GM19035 (cell line): ENCODE measurements at regions not wholly inside any gene's neighbourhood (a gene's known extent, or its start where the extent isn't known, plus 50 kb on each side); places are given as distances from the start of the nearest gene placed in this dataset.
"Not testable (repeated sequence)": the region's sequence is repeated elsewhere in the genome, so short reads cannot be mapped to it uniquely, and the experiment has no call there.

Experiments used
- ATAC-seq: cut with Tn5 transposase; IDR thresholded peaks from one replicate; pipeline ENCODE4 v1.9.1; 2021; ENCODE audit not compliant: unreplicated experiment

GRCh38 chr1:8230292-8230621 lies 87.7 kb upstream of the SLC45A1 start:
- ATAC-seq: no peak

GRCh38 chr1:8228253-8228652 lies 89.7 kb upstream of the SLC45A1 start:
- no peak for ATAC-seq

DNA sequence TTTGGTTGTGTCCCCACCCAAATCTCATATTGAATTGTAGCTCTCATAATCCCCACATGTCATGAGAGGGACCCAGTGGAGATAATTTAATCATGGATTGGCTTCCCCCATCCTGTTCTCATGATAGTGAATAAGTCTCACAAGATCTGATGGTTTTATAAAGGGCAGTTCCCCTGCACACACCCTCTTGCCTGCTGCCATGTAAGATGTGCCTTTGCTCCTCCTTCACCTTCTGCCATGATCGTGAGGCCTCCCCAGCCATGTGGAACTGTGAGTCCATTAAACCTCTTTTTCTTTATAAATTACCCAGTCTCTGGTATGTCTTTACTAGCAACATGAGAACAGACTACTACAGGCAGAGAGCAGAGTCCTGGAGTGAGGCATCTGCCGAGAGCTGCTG lies 90.2 kb upstream of the SLC45A1 start:
- ATAC-seq: not testable (repeated sequence)

- ATAC-seq: no peak
Measured at GRCh38 chr1:8226747-8227146, 91.2 kb upstream of the SLC45A1 start.

- ATAC-seq: not testable (repeated sequence)
Measured at GRCh38 chr1:8226024-8226423, 91.9 kb upstream of the SLC45A1 start.

GRCh38 chr1:8223526-8223925 lies 94.4 kb upstream of the SLC45A1 start:
- no peak for ATAC-seq

GRCh38 chr1:8222789-8223188 lies 95.1 kb upstream of the SLC45A1 start:
- ATAC-seq: no peak

GRCh38 chr1:8219530-8219929 lies 98.4 kb upstream of the SLC45A1 start:
- no peak for ATAC-seq

- no peak for ATAC-seq
Measured at GRCh38 chr1:8218351-8219092, 99.4 kb upstream of the SLC45A1 start.

GRCh38 chr1:8217809-8218208 lies 100.1 kb upstream of the SLC45A1 start:
- ATAC-seq: no peak

- no peak for ATAC-seq
Measured at GRCh38 chr1:8217011-8217711, 100.8 kb upstream of the SLC45A1 start.

DNA sequence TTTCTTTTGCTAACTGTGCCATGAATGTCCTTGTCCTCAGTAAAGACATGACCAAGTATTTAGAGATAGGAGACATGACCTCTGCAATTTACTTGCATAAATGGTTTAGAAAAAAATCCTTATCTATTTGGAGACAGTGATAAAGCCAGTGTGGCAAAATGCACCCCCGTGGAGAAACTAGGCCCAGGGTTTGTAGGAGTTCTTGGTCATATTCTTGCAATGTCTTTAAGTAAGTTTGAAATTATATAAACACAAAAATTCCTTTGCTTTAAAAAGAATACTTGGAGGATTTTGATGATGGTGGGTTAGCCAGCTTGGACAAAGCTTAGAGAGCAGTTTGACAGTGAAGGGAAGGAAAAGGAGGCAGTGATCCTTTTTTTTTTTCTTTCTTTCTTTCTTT lies 101.9 kb upstream of the SLC45A1 start:
- no peak for ATAC-seq

DNA sequence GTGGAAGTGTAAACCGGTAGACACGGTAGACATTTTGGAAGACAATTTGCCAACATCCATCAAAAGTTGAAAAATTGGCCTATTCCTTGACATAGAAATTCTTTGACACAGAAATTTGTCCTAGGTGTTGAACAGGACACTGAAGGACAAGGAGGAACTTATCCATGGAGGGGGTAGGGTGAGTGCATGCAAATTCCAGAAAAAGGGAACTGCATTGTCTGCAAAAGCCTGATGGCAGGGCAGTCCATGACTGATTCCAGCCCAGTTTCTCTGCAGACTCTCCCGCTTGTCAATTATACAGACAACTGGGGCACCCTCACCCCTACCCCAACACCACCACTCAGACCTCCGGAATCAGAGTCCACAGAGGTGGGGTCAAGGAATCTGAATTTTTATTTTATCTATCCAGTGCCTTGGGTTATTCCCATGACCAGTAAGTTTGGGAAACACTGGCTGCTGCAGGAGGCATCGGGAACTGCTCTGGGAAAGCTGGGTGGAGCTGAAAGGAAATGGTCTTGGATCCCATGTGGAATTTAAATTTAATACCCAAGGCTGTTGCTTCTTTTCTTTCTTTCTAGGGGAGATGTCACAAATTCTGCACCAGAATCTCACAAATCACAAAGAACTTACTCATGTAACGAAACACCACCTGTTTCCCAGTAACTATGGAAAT lies 103.3 kb upstream of the SLC45A1 start:
- ATAC-seq: no peak

GRCh38 chr1:8213676-8214075 lies 104.2 kb upstream of the SLC45A1 start:
- no peak for ATAC-seq

GRCh38 chr1:8213136-8213535 lies 104.8 kb upstream of the SLC45A1 start:
- no peak for ATAC-seq

DNA sequence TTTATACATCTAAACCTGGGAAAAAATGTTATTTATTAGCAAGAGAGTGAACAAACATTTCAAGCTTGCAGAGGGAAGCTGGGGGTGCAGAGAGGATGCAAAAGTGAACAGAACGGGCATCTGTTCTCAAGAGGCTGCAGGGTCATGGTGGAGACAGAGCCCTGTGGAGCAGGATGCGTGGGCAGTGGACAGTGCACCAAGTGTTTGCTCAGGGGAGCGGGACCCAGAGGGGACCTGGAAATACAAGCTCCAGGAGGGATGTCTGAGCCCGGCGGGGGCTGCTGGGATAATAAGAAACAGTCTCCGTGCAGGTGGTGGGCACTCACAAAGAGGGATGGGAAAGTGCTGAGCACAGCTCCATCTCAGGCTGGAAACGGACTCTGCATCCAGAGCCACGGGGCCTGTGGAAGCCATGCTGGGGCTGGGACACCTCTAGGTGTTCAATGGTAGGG lies 105.3 kb upstream of the SLC45A1 start:
- no peak for ATAC-seq

DNA sequence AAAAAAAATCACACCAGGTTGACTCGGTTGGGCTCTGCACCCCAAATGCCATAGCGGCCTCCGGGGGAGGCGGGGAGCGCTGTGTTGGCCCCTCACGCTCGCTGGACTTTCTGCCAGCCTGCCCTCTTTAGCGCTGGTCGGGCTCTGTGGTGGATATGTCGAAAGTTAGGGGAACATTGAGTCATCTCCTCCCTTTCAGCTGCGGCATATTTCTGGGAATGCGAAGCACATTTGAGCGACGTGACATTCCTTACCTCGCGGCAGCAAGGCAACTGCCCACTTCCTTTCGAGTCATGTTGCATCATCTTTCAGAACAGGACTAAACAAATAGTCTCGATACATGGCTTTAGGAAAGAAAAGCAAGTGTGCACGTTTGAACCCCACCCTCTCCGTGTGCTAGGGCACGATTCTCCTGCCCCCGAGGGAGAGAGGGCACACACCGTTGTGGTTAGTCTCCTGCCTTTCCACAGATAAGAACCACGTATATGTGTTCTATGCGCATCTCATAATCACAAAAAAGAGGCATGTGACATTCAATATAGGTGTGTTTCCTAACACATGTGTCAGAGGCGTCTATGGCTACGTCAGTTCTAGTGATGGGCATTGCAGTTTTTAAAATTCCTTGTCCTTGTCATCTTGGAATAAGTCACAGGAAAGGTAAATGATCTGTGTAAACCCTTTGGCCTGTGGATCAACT lies 105.9 kb upstream of the SLC45A1 start:
- ATAC-seq: no peak

- no peak for ATAC-seq
Measured at GRCh38 chr1:8211251-8211882, 106.5 kb upstream of the SLC45A1 start.

DNA sequence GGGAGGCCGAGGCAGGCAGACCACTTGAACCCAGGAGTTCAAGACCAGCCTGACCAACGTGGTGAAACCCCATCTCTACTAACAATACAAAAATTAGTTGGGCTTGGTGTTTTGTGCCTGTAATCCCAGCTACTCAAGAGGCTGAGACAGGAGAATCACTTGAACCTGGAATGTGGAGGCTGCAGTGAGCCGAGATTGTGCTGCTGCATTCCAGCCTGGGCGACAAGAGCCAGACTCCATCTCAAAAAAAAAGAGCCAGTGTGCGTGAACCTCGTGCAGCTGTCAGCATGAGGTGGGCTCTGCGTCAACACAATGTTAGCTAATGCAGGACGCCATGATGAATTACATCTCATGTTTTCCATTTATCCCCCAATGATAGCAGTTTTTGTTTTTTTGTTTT lies 110.7 kb upstream of the SLC45A1 start:
- ATAC-seq: no peak

DNA sequence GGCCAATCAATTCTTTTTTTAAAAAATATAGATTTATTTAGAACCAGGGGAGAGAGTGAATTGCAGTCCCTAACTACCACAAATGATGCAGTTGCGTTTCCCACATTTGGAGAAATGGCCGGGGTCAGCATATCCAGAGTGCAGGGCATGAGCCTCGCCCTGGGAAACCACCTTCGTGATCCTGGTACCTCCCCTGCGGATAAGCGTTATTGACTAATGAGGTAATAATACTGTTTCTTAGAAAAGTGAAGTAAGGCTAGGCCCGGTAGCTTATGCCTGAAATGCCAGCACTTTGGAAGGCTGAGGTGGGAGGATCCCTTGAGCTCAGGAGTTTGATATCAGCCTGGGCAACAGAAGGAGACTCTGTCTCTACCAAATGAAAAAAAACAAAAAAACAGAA lies 111.5 kb upstream of the SLC45A1 start:
- no peak for ATAC-seq

DNA sequence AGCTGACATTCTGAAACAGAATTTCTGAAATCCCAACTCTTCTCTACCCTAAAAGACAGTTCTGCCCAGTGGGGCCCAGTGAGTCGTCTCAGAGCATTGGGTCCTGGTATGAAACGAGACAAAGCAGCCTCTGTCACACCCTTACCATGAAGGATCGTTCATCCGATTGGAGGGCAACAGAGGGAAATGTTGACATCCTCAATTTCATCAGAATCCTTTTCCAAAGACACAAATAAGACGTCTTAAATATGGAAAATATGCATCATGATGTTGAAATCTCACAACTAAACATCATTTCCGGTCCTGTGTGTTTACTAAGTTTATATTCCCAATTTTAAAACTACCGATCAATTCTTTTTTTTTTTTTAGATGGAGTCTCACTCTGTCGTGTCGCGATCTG lies 112.1 kb upstream of the SLC45A1 start:
- no peak for ATAC-seq
